Endothelial cell of umbilical vein (primary cell): ENCODE measurements at regions not wholly inside any gene's neighbourhood (a gene's known extent, or its start where the extent isn't known, plus 50 kb on each side); places are given as distances from the start of the nearest gene placed in this dataset.

Source experiments
- BruUV-seq: library from RNA; stranded (reverse); fragments of 400-500 nt; replicated peaks from 2 replicates; lab custom pipeline; 2021; lab: Mats Ljungman, UMichigan
- CTCF ChIA-PET: fragments of 300-600, 350-600 bp; sonication (Branson Sonifier 250); formaldehyde crosslinking; loops from one replicate; lab custom pipeline; 2021; ENCODE audit warnings: antibody characterized with exemption, inconsistent platforms; lab: Charles Lee
- POLR2A ChIA-PET: fragments of 300-600, 350-600 bp; sonication (Branson Sonifier 250); formaldehyde crosslinking; loops from one replicate; lab custom pipeline; 2021; ENCODE audit warnings: antibody characterized with exemption, inconsistent platforms; lab: Charles Lee
- DNase-seq: peaks from one replicate; pipeline ENCODE4 v3.0.0-alpha.2; 2011; ENCODE audit warnings: low read depth, low spot score
- FAIRE-seq: peaks from 2 replicates; lab custom pipeline; 2011; peaks lifted over from hg19 to GRCh38; lab: Jason Lieb, UNC
- H2AFZ ChIP-seq: 2 replicates; pipeline ENCODE4 v1.6.0; 2012; ENCODE audit warnings: low read depth, low read length, control low read depth, inconsistent platforms
- H3K27ac ChIP-seq: 2 replicates; pipeline ENCODE4 v1.5.1; 2011; ENCODE audit warnings: low read depth, mild to moderate bottlenecking, control low read depth, low read length, moderate library complexity; ENCODE audit not compliant: insufficient read depth
- H3K27me3 ChIP-seq, 2 experiments: 2 replicates each; pipeline versions ENCODE4 v1.6.0 to v1.6.1; 2011; ENCODE audit warnings: low read length in 2 of 2, mixed read lengths in 1 of 2; ENCODE audit not compliant: control insufficient read depth in 2 of 2, insufficient read depth in 2 of 2
- H3K36me3 ChIP-seq, 2 experiments: 2 replicates in 1 of 2; 3 replicates in 1 of 2; pipeline ENCODE4 v1.5.1; 2011; ENCODE audit warnings: low read length in 2 of 2, mild to moderate bottlenecking in 1 of 2, moderate library complexity in 1 of 2; ENCODE audit not compliant: control insufficient read depth in 2 of 2, insufficient read depth in 2 of 2; ENCODE audit errors: extremely low read depth in 1 of 2
- H3K4me1 ChIP-seq: 3 replicates; pipeline ENCODE4 v1.5.1; 2011; ENCODE audit warnings: mild to moderate bottlenecking, low read length; ENCODE audit not compliant: control insufficient read depth, insufficient read depth; ENCODE audit errors: extremely low read depth
- H3K4me2 ChIP-seq: 2 replicates; pipeline ENCODE4 v1.6.1; 2011; ENCODE audit warnings: low read length, control low read depth, mixed read lengths; ENCODE audit not compliant: insufficient read depth
- H3K4me3 ChIP-seq, 3 experiments: fragments of 200-600 bp in 1 of 3; sonication (generic), shearing (Covaris generic) in 1 of 3; replicated peaks in 1 of 3; 2 replicates each; pipeline ENCODE4 v1.5.1; 2011 to 2016; ENCODE audit warnings: control low read depth in 3 of 3, low read length in 3 of 3, mild to moderate bottlenecking in 2 of 3, inconsistent platforms in 1 of 3, low read depth in 1 of 3, moderate library complexity in 1 of 3; ENCODE audit not compliant: insufficient read depth in 1 of 3
- H3K79me2 ChIP-seq: 2 replicates; pipeline ENCODE4 v1.6.0; 2012; ENCODE audit warnings: low read length, inconsistent platforms; ENCODE audit not compliant: control insufficient read depth, insufficient read depth
- H3K9ac ChIP-seq: replicated peaks from 2 replicates; pipeline ENCODE3; 2011; ENCODE audit warnings: low read length, control low read depth; ENCODE audit not compliant: insufficient read depth; ENCODE audit errors: extremely low read depth
- H3K9me1 ChIP-seq: replicated peaks from 3 replicates; pipeline ENCODE4 v1.6.0; 2011; ENCODE audit warnings: mild to moderate bottlenecking, low read length; ENCODE audit not compliant: control insufficient read depth, insufficient read depth; ENCODE audit errors: extremely low read depth
- H3K9me3 ChIP-seq: replicated peaks from 2 replicates; pipeline ENCODE4 v1.5.1; 2012; ENCODE audit warnings: low read length, inconsistent platforms; ENCODE audit not compliant: control insufficient read depth, insufficient read depth
- H4K20me1 ChIP-seq: replicated peaks from 2 replicates; pipeline ENCODE3; 2011; ENCODE audit warnings: mild to moderate bottlenecking, low read length; ENCODE audit not compliant: control insufficient read depth, insufficient read depth; ENCODE audit errors: extremely low read depth
- EZH2 ChIP-seq: IDR thresholded peaks from 2 replicates; pipeline ENCODE4 v1.6.1; 2012; ENCODE audit warnings: borderline replicate concordance, low read depth, mild to moderate bottlenecking, moderate library complexity, low read length, inconsistent platforms; ENCODE audit not compliant: severe bottlenecking
- FOS ChIP-seq: IDR thresholded peaks from 2 replicates; pipeline ENCODE4 v1.6.1; 2011; ENCODE audit warnings: mild to moderate bottlenecking, low read length, moderate library complexity, borderline replicate concordance; ENCODE audit not compliant: insufficient read depth
- GATA2 ChIP-seq: IDR thresholded peaks from 2 replicates; pipeline ENCODE4 v1.7.0; 2011; ENCODE audit warnings: low read depth, mild to moderate bottlenecking, moderate library complexity, mixed read lengths, low read length; ENCODE audit not compliant: insufficient read length, insufficient read depth
- JUN ChIP-seq: IDR thresholded peaks from 2 replicates; pipeline ENCODE4 v1.6.1; 2011; ENCODE audit warnings: borderline replicate concordance, low read depth; ENCODE audit not compliant: insufficient read length, insufficient read depth
- MYC ChIP-seq: IDR thresholded peaks from one replicate; pipeline ENCODE4 v1.6.1; 2011; ENCODE audit warnings: mild to moderate bottlenecking, low read depth, low read length
- POLR2A ChIP-seq: IDR thresholded peaks from 2 replicates; pipeline ENCODE4 v1.6.1; 2012; ENCODE audit warnings: low read depth, mild to moderate bottlenecking, control low read depth, low read length
- POLR2AphosphoS5 ChIP-seq: IDR thresholded peaks from 2 replicates; pipeline ENCODE4 v1.6.1; 2012; ENCODE audit warnings: low read depth, mild to moderate bottlenecking, control low read depth, low read length, moderate library complexity; ENCODE audit not compliant: insufficient read depth
- dilution Hi-C: fragments of 300-500 bp; cut with MboI; formaldehyde crosslinking; loops from one replicate; pipeline ENCODE4 v1.15.0; 2019; ENCODE audit warnings: low sequenced_read_pairs; ENCODE audit not compliant: extremely low pct_ligation_motif_present
- intact Hi-C: fragments of 100-400 bp; cut with micrococcal nuclease; formaldehyde crosslinking; loops from one replicate; pipeline ENCODE4 v1.10.0; 2022
- TF ChIP-seq, protein P1 (sequence below), 2 donors: IDR thresholded peaks; 1 replicate in 1 of 2; 2 replicates in 1 of 2; pipeline ENCODE4 v1.5.1; 2011; ENCODE audit warnings: low read length in 2 of 2, mild to moderate bottlenecking in 2 of 2, moderate library complexity in 2 of 2, control low read depth in 1 of 2, inconsistent platforms in 1 of 2, low read depth in 1 of 2; ENCODE audit not compliant: insufficient read depth in 1 of 2; ENCODE audit errors: extremely low read depth in 1 of 2
- TF ChIP-seq, protein P2 (sequence below): IDR thresholded peaks from 2 replicates; pipeline ENCODE4 v1.6.1; 2011; ENCODE audit not compliant: insufficient read depth, insufficient read length

- DNase-seq (no peak), FAIRE-seq (no peak)
- BruUV-seq: no TSS peak
- Histone ChIP-seq H3K4me3 (no peak overlapping the region), H3K27ac (no peak overlapping the region), H3K9me1 (no peaks in the 10 kb centered on the region), H3K27me3 (no peaks in the 10 kb centered on the region), H3K4me1 (no peaks in the 10 kb centered on the region), H3K9me3 (no peaks in the 10 kb centered on the region), H2AFZ (no peak overlapping the region), H3K36me3 (no peaks in the 10 kb centered on the region), H3K9ac (no peak overlapping the region), H3K79me2 (no peaks in the 10 kb centered on the region), H4K20me1 (no peaks in the 10 kb centered on the region), H3K4me2 (no peak overlapping the region)
- ChIA-PET CTCF (no interaction called here), POLR2A (no interaction called here)
- intact Hi-C loops (no loop called here), dilution Hi-C loops (no loop called here)
- TF ChIP-seq, protein P1, sequence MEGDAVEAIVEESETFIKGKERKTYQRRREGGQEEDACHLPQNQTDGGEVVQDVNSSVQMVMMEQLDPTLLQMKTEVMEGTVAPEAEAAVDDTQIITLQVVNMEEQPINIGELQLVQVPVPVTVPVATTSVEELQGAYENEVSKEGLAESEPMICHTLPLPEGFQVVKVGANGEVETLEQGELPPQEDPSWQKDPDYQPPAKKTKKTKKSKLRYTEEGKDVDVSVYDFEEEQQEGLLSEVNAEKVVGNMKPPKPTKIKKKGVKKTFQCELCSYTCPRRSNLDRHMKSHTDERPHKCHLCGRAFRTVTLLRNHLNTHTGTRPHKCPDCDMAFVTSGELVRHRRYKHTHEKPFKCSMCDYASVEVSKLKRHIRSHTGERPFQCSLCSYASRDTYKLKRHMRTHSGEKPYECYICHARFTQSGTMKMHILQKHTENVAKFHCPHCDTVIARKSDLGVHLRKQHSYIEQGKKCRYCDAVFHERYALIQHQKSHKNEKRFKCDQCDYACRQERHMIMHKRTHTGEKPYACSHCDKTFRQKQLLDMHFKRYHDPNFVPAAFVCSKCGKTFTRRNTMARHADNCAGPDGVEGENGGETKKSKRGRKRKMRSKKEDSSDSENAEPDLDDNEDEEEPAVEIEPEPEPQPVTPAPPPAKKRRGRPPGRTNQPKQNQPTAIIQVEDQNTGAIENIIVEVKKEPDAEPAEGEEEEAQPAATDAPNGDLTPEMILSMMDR (IDR thresholded peaks at IDR 0.05; ENCODE audit: extremely low read depth in 1 of 2, insufficient read depth in 1 of 2, low read depth in 1 of 2, low read length in 2 of 2): no peak
- no peak for TF ChIP-seq POLR2A
- TF ChIP-seq, protein P2, sequence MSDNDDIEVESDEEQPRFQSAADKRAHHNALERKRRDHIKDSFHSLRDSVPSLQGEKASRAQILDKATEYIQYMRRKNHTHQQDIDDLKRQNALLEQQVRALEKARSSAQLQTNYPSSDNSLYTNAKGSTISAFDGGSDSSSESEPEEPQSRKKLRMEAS: no peak
- no peak for TF ChIP-seq GATA2
- no peak for TF ChIP-seq JUN
- TF ChIP-seq FOS: no peak
- no peak for TF ChIP-seq POLR2AphosphoS5
- no peak for TF ChIP-seq MYC
- no peak for TF ChIP-seq EZH2
These were observed 171.7 kb upstream of the FBXO33 start for GRCh38 chr14:39603942-39604341.
